ENCODE measurements at regions not wholly inside any gene's neighbourhood (a gene's known extent, or its start where the extent isn't known, plus 50 kb on each side); places are given as distances from the start of the nearest gene placed in this dataset.

DNA sequence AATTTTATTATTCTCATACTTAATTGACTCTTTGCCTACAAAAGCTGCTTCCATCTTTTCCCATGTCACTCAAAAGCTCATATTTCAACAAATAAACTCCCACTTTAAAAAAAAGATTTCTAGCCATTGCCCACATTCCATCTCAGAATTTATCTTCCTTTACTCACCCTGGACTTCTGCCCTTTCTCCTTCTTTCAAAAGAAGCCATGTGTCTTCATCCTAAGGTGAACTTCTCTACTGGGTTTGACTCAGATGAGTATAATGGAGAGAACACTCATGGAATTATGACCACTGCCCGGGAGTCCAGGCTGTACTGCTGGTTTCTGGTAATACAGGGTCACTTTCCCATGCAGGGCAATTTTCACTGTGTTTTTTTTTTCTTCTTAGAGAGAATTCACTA is 548.5 kb upstream of the ZNF462 start:
- no peak for DNase-seq (ENCODE audit: insufficient read length, low spot score)
- no peak for FAIRE-seq

GRCh38 chr9:106321394-106322180 is 541.4 kb upstream of the ZNF462 start:
- no peak for DNase-seq (ENCODE audit: insufficient read length, low spot score)
- no peak for FAIRE-seq
- no peak for TF ChIP-seq CTCF (IDR thresholded peaks at IDR 0.05; ENCODE audit: insufficient read depth, missing control alignments)

More for the DNA sequence above, 548.5 kb upstream of the ZNF462 start:
- TF ChIP-seq CTCF (IDR thresholded peaks at IDR 0.05; ENCODE audit: insufficient read depth, missing control alignments): no peak

DNA sequence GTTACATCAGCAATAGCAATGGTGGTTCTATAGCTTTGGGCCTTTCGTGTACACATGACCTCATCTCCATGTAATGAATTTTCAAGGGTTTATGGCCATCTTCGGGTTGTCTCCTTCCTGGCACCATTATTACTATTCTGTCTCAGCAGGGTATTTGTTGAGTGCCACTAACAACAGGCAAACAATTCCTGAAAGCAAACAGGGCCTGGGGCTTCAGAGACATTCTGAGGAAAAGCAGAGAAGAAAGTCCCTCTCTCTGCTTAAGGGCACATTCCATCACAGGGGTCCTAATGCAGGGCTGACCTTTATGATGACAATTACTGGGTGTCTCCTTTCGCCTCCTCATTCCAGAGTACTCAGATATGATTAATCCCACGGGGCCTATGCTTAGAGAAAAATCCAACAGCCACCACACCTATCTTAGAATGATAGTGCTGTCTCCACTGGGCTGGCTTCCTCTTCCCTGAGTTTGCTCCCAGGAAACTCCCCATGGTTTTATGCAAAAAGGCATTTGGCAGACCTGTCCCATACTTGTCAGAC is 540.2 kb upstream of the ZNF462 start:
- no peak for FAIRE-seq

GRCh38 chr9:106324053-106324585 is 538.8 kb upstream of the ZNF462 start:
- no peak for FAIRE-seq

More for the DNA sequence above, 540.2 kb upstream of the ZNF462 start:
- DNase-seq (ENCODE audit: insufficient read length, low spot score): no peak
- no peak for TF ChIP-seq CTCF (IDR thresholded peaks at IDR 0.05; ENCODE audit: insufficient read depth, missing control alignments)

DNA sequence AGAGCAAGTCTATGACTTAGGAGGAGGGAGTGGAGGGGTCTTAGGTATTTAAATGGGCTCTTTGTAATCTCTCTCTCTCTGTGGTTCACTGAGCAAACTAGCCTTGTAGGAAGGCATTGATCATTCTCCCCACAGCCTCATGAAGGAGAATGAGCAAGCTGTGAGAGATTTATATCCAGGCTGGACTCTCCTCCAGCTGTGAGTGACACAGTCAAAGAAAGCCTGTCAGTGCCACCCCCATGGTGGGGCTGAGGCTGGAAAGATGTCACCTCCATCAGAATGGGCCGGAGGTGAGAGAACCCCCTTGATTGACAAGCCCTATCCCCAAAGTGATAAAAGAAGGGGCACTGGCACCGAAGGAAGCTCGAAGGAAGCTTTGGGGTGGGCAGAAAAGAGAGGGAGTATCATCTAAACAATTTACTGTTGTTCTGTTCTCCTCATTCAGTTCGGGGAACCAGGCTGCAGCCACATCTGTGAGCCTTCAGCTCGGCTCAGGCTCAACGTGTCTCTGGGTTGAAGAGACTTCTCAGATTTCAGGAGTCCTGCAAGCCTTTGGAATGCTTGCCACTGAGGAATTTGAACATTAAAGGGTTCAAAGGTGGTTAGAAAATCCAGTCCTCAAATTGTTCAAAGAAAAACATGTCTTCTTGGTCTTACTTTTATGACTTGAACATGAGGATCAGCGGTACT is 538.2 kb upstream of the ZNF462 start:
- DNase-seq (ENCODE audit: insufficient read length, low spot score) (no peak), FAIRE-seq (no peak)
- TF ChIP-seq CTCF (IDR thresholded peaks at IDR 0.05; ENCODE audit: insufficient read depth, missing control alignments): no peak

More at GRCh38 chr9:106324053-106324585, 538.8 kb upstream of the ZNF462 start:
- no peak for DNase-seq (ENCODE audit: insufficient read length, low spot score)
- no peak for TF ChIP-seq CTCF (IDR thresholded peaks at IDR 0.05; ENCODE audit: insufficient read depth, missing control alignments)

DNA sequence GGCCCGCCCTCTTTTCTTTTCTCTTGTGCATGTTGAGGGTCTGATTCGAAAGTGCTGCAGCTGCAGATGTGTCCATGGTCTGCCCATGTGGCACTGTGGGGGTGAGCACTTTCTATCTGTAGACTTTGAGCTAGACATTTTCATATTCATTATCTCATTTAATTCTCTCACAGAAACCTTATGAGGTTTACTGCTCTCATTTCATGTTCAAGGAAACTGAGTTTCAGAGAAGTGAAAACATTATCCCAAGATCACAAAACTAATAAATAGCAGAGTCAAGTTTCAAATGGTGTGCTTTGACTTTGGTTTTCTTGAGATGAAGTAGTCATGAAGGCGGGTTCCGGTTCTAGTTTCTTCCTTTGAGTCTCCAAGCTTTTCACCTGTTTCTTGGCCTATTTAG is 536.5 kb upstream of the ZNF462 start:
- FAIRE-seq (no peak), DNase-seq (ENCODE audit: insufficient read length, low spot score) (no peak)
- no peak for TF ChIP-seq CTCF (IDR thresholded peaks at IDR 0.05; ENCODE audit: insufficient read depth, missing control alignments)
